HG03457 (cell line): ENCODE measurements at regions not wholly inside any gene's neighbourhood (a gene's known extent, or its start where the extent isn't known, plus 50 kb on each side); places are given as distances from the start of the nearest gene placed in this dataset.

Source experiments
- ATAC-seq: cut with Tn5 transposase; IDR thresholded peaks from one replicate; pipeline ENCODE4 v1.9.1; 2021; ENCODE audit warnings: moderate number of reproducible peaks; ENCODE audit not compliant: unreplicated experiment

- ATAC-seq, result no peak
These were observed 109.2 kb upstream of the COPS8 start for GRCh38 chr2:236976266-236977062.

GRCh38 chr2:236977063-236977851, 108.4 kb upstream of the COPS8 start:
- ATAC-seq, result no peak

GRCh38 chr2:236977852-236978398, 107.8 kb upstream of the COPS8 start:
- no peak for ATAC-seq

- no peak for ATAC-seq
These were observed 106.0 kb upstream of the COPS8 start for GRCh38 chr2:236979664-236980063.

- no peak for ATAC-seq
These were observed 104.7 kb upstream of the COPS8 start for GRCh38 chr2:236980961-236981360.

- ATAC-seq, result no peak
These were observed 103.8 kb upstream of the COPS8 start for GRCh38 chr2:236981701-236982485.

GRCh38 chr2:236982693-236983455, 102.8 kb upstream of the COPS8 start:
- ATAC-seq, result no peak

- ATAC-seq, result no peak
These were observed 101.6 kb upstream of the COPS8 start for GRCh38 chr2:236984046-236984445.

GRCh38 chr2:236985761-236986339, 99.8 kb upstream of the COPS8 start:
- ATAC-seq, result no peak

GRCh38 chr2:236986524-236987330, 99.0 kb upstream of the COPS8 start:
- no peak for ATAC-seq

GRCh38 chr2:236988216-236988615, 97.5 kb upstream of the COPS8 start:
- ATAC-seq, result no peak

- ATAC-seq, result no peak
These were observed 96.7 kb upstream of the COPS8 start for GRCh38 chr2:236988690-236989624.

GRCh38 chr2:236990552-236990951, 95.1 kb upstream of the COPS8 start:
- ATAC-seq, result no peak

- no peak for ATAC-seq
These were observed 93.8 kb upstream of the COPS8 start for GRCh38 chr2:236991874-236992273.

GRCh38 chr2:236993286-236993685, 92.4 kb upstream of the COPS8 start:
- ATAC-seq, result no peak

- no peak for ATAC-seq
These were observed 91.3 kb upstream of the COPS8 start for GRCh38 chr2:236994361-236994760.

- ATAC-seq, result no peak
These were observed 88.5 kb upstream of the COPS8 start for GRCh38 chr2:236997069-236997715.

- no peak for ATAC-seq
These were observed 87.5 kb upstream of the COPS8 start for GRCh38 chr2:236998236-236998635.
